ENCODE measurements at regions not wholly inside any gene's neighbourhood (a gene's known extent, or its start where the extent isn't known, plus 50 kb on each side); places are given as distances from the start of the nearest gene placed in this dataset.
"Not testable (repeated sequence)": the region's sequence is repeated elsewhere in the genome, so short reads cannot be mapped to it uniquely, and the experiment has no call there.

GRCh38 chr1:102365071-102365470 lies 368.3 kb upstream of the OLFM3 start:
- no peak overlapping the region for H3K27ac Mint-ChIP-seq
- no peak for DNase-seq
- no peaks in the 10 kb centered on the region for H3K27me3 Mint-ChIP-seq
- H3K4me3 Mint-ChIP-seq, result no peak overlapping the region
- no peak for ATAC-seq (replicated peaks)
- peaks cover 0 to 1% of the 10 kb centered on the region in 2 donors for H3K9me3 Mint-ChIP-seq
- no peaks in the 10 kb centered on the region for H3K36me3 Mint-ChIP-seq
- H3K4me1 Mint-ChIP-seq, result no peaks in the 10 kb centered on the region

- H3K27me3 Mint-ChIP-seq, result no peaks in the 10 kb centered on the region
- no peak overlapping the region for H3K27ac Mint-ChIP-seq
- H3K9me3 Mint-ChIP-seq, result no peaks in the 10 kb centered on the region
These were observed 339.9 kb upstream of the OLFM3 start for GRCh38 chr1:102336602-102337001.

GRCh38 chr1:102318104-102318806 lies 321.5 kb upstream of the OLFM3 start:
- peaks cover 0 to 2% of the 10 kb centered on the region in 2 donors for H3K9me3 Mint-ChIP-seq
- H3K4me3 Mint-ChIP-seq, result no peak overlapping the region
- H3K27ac Mint-ChIP-seq, result no peak overlapping the region
- no peak for ATAC-seq (replicated peaks)
- no peaks in the 10 kb centered on the region for H3K27me3 Mint-ChIP-seq
- H3K4me1 Mint-ChIP-seq, result no peaks in the 10 kb centered on the region
- no peaks in the 10 kb centered on the region for H3K36me3 Mint-ChIP-seq
- DNase-seq, result no peak

More at GRCh38 chr1:102336602-102337001, 339.9 kb upstream of the OLFM3 start:
- H3K4me1 Mint-ChIP-seq, result no peaks in the 10 kb centered on the region
- no peak overlapping the region for H3K4me3 Mint-ChIP-seq
- no peak for ATAC-seq (replicated peaks)
- no peak for DNase-seq
- no peaks in the 10 kb centered on the region for H3K36me3 Mint-ChIP-seq

- Mint-ChIP-seq H3K36me3 (no peaks in the 10 kb centered on the region), H3K27ac (no peak overlapping the region), H3K9me3 (peaks cover 0 to 2% of the 10 kb centered on the region in 2 donors), H3K4me3 (no peak overlapping the region), H3K4me1 (no peaks in the 10 kb centered on the region), H3K27me3 (no peaks in the 10 kb centered on the region)
- ATAC-seq (replicated peaks) (no peak), DNase-seq (no peak)
These were observed 318.4 kb upstream of the OLFM3 start for GRCh38 chr1:102315096-102315495.

- ATAC-seq (replicated peaks) (peak in 1 of 2 donors; percentile 12), DNase-seq (no peak)
- peaks cover 8 to 17% of the 10 kb centered on the region in 2 donors for H3K9me3 Mint-ChIP-seq
- no peaks in the 10 kb centered on the region for H3K27me3 Mint-ChIP-seq
- no peak overlapping the region for H3K4me3 Mint-ChIP-seq
- H3K4me1 Mint-ChIP-seq, result no peaks in the 10 kb centered on the region
- H3K36me3 Mint-ChIP-seq, result no peaks in the 10 kb centered on the region
- H3K27ac Mint-ChIP-seq, result no peak overlapping the region
These were observed 299.4 kb upstream of the OLFM3 start for GRCh38 chr1:102296116-102296515.

- H3K9me3 Mint-ChIP-seq, result peaks cover 12 to 13% of the 10 kb centered on the region in 2 donors
- no peaks in the 10 kb centered on the region for H3K4me1 Mint-ChIP-seq
- ATAC-seq (replicated peaks) (no peak), DNase-seq (no peak)
- H3K27ac Mint-ChIP-seq, result no peak overlapping the region
- H3K27me3 Mint-ChIP-seq, result no peaks in the 10 kb centered on the region
- H3K36me3 Mint-ChIP-seq, result no peaks in the 10 kb centered on the region
- H3K4me3 Mint-ChIP-seq, result no peak overlapping the region
These were observed 286.2 kb upstream of the OLFM3 start for GRCh38 chr1:102282955-102283354.

GRCh38 chr1:102262994-102263393 lies 266.3 kb upstream of the OLFM3 start:
- Mint-ChIP-seq H3K9me3 (peaks cover 0 to 4% of the 10 kb centered on the region in 2 donors), H3K4me1 (peaks cover 0 to 2% of the 10 kb centered on the region in 2 donors), H3K36me3 (no peaks in the 10 kb centered on the region), H3K27ac (no peak overlapping the region), H3K4me3 (no peak overlapping the region), H3K27me3 (no peaks in the 10 kb centered on the region)
- DNase-seq (no peak), ATAC-seq (replicated peaks) (no peak)

- peaks cover 0 to 4% of the 10 kb centered on the region in 2 donors for H3K9me3 Mint-ChIP-seq
- no peaks in the 10 kb centered on the region for H3K27me3 Mint-ChIP-seq
- no peaks in the 10 kb centered on the region for H3K4me1 Mint-ChIP-seq
- ATAC-seq (replicated peaks), result no peak
- no peak overlapping the region for H3K4me3 Mint-ChIP-seq
- no peak for DNase-seq
- no peak overlapping the region for H3K27ac Mint-ChIP-seq
- H3K36me3 Mint-ChIP-seq, result no peaks in the 10 kb centered on the region
These were observed 256.2 kb upstream of the OLFM3 start for GRCh38 chr1:102252731-102253505.

- Mint-ChIP-seq H3K9me3 (peaks cover 0 to 1% of the 10 kb centered on the region in 2 donors), H3K36me3 (no peaks in the 10 kb centered on the region), H3K27ac (no peak overlapping the region), H3K4me1 (no peaks in the 10 kb centered on the region), H3K27me3 (no peaks in the 10 kb centered on the region), H3K4me3 (no peak overlapping the region)
- DNase-seq (no peak), ATAC-seq (replicated peaks) (peak; percentile 74 to 79)
These were observed 245.0 kb upstream of the OLFM3 start for GRCh38 chr1:102241431-102242338.

- ATAC-seq (replicated peaks), result no peak
- Mint-ChIP-seq H3K4me1 (no peaks in the 10 kb centered on the region), H3K27me3 (no peaks in the 10 kb centered on the region), H3K9me3 (peaks cover 1 to 4% of the 10 kb centered on the region in 2 donors), H3K27ac (no peak overlapping the region), H3K4me3 (no peak overlapping the region), H3K36me3 (no peaks in the 10 kb centered on the region)
- no peak for DNase-seq
These were observed 242.5 kb upstream of the OLFM3 start for GRCh38 chr1:102239247-102239646.

- Mint-ChIP-seq H3K9me3 (peaks cover 4 to 5% of the 10 kb centered on the region in 2 donors), H3K4me3 (no peak overlapping the region), H3K36me3 (no peaks in the 10 kb centered on the region), H3K4me1 (no peaks in the 10 kb centered on the region), H3K27ac (no peak overlapping the region), H3K27me3 (no peaks in the 10 kb centered on the region)
- DNase-seq (no peak), ATAC-seq (replicated peaks) (no peak)
These were observed 238.1 kb upstream of the OLFM3 start for GRCh38 chr1:102234753-102235359.

- H3K4me1 Mint-ChIP-seq, result no peaks in the 10 kb centered on the region
- DNase-seq (no peak), ATAC-seq (replicated peaks) (no peak)
- H3K36me3 Mint-ChIP-seq, result no peaks in the 10 kb centered on the region
- no peak overlapping the region for H3K27ac Mint-ChIP-seq
- H3K9me3 Mint-ChIP-seq, result peaks cover 4 to 9% of the 10 kb centered on the region in 2 donors
- no peak overlapping the region for H3K4me3 Mint-ChIP-seq
- H3K27me3 Mint-ChIP-seq, result no peaks in the 10 kb centered on the region
These were observed 222.7 kb upstream of the OLFM3 start for GRCh38 chr1:102219463-102219862.

- ATAC-seq (replicated peaks); DNase-seq; H3K4me1 Mint-ChIP-seq; H3K27ac Mint-ChIP-seq; H3K4me3 Mint-ChIP-seq; H3K36me3 Mint-ChIP-seq; H3K27me3 Mint-ChIP-seq: not testable (repeated sequence)
- peaks cover 8 to 11% of the 10 kb centered on the region in 2 donors for H3K9me3 Mint-ChIP-seq
These were observed 214.2 kb upstream of the OLFM3 start for GRCh38 chr1:102210891-102211290.

GRCh38 chr1:102191723-102192122 lies 195.0 kb upstream of the OLFM3 start:
- H3K4me1 Mint-ChIP-seq, result no peaks in the 10 kb centered on the region
- no peak overlapping the region for H3K27ac Mint-ChIP-seq
- H3K9me3 Mint-ChIP-seq, result no peaks in the 10 kb centered on the region
- H3K36me3 Mint-ChIP-seq, result no peaks in the 10 kb centered on the region
- H3K4me3 Mint-ChIP-seq, result no peak overlapping the region
- ATAC-seq (replicated peaks) (peak; percentile 39 to 49), DNase-seq (no peak)
- no peaks in the 10 kb centered on the region for H3K27me3 Mint-ChIP-seq

Data from stimulated activated naive B cell treated with anti-CD40 and anti-IgM and Interleukin-4, amounts not matched to agents 10 μg/mL and 1 μg/mL and 100 μg/mL, for 72 hours (primary cell).